ENCODE measurements at regions not wholly inside any gene's neighbourhood (a gene's known extent, or its start where the extent isn't known, plus 50 kb on each side); places are given as distances from the start of the nearest gene placed in this dataset.
"Not testable (repeated sequence)": the region's sequence is repeated elsewhere in the genome, so short reads cannot be mapped to it uniquely, and the experiment has no call there.

DNA sequence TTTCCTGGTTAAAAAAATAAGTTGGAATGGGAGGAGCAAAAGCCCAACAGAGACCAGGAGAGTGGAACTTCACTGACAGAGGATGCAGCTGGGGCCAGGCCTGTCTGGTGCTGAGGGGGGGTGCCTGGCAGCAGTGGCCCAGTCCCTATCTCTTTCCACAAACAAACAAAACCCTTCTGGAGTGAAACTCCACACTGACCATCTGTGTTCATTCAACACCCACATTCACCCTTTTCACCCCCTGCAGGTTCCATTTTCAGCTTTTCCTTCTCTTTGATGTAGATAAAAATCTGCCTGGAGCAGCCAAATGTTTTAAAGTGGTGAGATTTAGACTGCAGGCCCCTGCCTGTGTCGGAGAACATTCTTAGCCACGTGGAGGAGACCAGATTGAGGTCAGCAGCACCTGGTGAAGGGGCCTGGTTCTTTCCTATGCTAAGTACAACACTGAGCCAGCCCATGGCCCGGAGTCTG lies 161.4 kb upstream of the CDH11 start:
- no peak for DNase-seq

- no peak for DNase-seq
These were observed 159.7 kb upstream of the CDH11 start for GRCh38 chr16:65281586-65281985.

DNA sequence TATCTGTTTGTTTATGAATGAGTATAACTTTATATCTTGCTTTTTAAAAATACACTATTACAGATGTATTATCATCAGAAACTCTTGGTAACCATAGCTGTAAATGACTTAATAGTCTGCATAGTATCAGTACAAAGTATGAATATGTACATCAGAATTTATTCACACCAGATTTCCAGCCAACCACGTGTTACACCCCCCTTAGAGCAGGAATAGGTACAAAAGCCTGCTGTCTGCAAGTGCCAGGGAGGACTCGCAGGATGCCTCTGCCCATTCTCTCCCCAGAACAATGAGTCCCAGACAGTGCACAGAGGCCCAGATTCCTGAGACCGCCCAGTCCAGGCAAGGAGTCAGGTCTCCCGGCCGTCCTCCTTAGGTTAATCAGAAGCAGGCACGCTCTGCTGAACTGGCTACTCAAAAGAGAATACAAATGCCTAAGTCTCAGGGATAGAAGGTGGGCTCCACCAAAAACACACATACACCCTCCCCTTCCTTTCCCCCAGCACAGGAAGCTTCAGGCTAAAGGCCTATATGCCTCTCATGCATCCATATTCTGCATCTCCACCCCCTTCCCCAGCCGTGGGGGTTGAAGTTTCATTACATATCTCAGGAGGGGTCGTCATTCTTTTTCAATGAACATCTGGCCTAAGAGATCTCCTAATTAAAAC lies 159.1 kb upstream of the CDH11 start:
- no peak for DNase-seq

GRCh38 chr16:65279576-65279975 lies 157.7 kb upstream of the CDH11 start:
- DNase-seq, result no peak

GRCh38 chr16:65278874-65279273 lies 157.0 kb upstream of the CDH11 start:
- no peak for DNase-seq

GRCh38 chr16:65274566-65274965 lies 152.7 kb upstream of the CDH11 start:
- DNase-seq, result no peak

- DNase-seq, result no peak
These were observed 151.0 kb upstream of the CDH11 start for GRCh38 chr16:65272699-65273414.

GRCh38 chr16:65271996-65272395 lies 150.1 kb upstream of the CDH11 start:
- DNase-seq, result no peak

DNA sequence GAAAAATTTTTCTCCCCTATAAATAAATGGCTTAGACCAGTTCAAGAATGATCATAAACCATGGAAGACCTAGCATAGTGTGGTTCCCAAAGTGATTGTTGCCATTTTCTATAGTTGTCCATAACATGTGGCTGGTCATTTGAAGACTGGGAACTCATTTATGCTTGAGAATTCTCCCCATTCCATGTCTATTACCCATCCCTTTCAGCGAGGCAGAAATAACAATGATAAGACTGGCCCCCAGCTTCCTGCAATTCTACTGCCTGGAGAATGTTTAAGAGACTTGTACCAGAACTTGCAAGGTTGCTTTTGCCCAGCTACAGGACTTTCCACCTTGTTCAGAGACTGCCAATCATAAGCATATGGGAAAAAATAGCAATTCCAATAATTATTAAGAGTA lies 146.5 kb upstream of the CDH11 start:
- no peak for DNase-seq

GRCh38 chr16:65263896-65264295 lies 142.0 kb upstream of the CDH11 start:
- no peak for DNase-seq

DNA sequence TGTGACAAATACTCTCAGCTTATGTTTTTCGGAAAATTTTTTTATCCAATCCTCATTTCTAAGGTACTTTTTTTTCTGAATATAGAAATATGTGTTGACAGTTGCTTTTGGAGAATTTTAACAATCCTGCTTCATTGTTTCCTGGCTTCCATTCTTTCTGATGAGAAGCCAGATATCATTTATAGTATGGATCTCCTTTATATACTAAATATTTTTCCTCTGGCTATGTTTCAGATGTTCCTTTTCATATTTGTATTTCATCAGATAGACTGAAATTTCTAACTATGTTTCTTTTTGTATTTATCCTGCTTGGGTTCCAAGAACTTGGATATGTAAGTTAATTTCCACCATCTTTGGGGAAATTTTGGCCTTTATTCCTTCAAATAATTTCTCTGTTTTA lies 138.9 kb upstream of the CDH11 start:
- no peak for DNase-seq

DNA sequence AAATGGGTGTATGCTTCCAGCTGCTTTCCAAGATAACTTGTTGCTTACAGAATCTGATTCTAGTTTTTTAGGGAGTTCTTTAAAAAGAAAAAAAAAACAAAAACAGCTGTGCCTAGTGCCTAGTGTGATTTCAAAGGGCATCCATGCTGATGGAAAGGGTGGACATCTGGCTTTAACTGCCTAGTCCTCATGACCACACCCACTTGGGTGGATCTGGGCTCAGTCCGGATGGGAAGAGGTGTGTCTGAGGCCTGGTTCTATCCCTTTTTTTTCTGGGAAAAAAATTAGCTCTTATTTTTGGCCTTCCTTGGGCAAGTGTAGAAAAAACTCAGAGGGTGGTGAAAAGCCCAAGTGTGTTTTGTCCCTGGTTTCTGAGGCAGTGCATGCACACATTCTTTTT lies 132.3 kb upstream of the CDH11 start:
- DNase-seq, result no peak

DNA sequence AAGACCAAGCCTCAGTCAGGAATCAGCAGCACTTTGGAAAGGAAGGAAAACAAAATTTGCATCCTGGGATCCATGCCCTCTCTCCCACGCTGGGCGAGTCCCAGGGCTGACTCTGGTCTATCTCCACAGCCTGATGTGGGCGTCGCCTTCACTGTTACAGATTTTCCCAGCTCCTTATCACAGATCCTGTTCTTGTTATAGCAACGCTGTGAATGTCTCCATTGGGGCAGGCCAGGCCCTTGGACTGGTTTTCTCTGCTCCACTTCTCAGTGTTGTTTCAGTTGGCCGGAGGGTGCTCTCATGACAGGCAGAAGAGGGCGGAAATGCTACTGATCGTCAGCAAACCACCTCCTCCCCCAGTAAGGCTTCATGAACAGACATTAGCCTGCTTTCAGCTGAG lies 127.9 kb upstream of the CDH11 start:
- DNase-seq, result no peak

- no peak for DNase-seq
These were observed 122.9 kb upstream of the CDH11 start for GRCh38 chr16:65244787-65245186.

DNA sequence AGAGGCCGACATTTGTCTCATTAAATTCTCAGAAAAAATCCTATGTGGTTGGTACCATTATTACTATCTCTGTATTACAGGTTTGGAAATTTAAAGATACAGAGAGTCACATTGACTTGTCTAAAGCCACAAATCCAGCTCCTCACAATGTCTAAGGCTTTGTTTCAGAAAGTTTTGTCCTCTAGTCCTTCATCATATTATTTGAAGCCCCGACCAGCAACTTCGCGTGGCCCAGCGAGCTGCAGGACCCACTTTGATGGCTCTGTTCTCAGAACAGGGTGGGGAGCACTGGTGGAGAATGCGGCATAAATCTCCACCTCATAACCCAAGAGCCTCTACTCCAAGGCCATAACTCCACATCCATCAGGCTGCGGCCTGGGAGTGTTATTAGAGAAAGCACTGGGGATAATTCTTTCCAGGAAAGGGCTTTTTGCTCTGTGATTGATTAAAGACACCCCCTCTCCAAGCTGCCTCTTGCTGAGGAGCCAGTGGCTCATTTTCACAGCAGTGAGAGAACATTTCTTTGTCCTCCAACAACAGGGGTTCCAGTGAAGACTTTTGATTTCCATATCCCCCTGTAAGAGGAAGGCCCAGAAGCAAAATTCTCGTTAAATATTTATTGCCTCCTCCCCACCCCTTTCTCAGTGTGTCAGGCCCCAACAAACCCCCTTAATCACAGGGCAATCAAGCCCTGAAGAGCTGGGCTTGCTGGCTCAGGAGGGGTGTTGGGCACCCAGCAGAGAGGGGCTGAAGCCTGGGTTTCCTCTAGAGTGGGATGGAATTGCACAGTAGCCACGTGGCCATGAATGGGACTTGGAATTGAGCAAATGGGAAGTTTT lies 113.7 kb upstream of the CDH11 start:
- no peak for DNase-seq

DNA sequence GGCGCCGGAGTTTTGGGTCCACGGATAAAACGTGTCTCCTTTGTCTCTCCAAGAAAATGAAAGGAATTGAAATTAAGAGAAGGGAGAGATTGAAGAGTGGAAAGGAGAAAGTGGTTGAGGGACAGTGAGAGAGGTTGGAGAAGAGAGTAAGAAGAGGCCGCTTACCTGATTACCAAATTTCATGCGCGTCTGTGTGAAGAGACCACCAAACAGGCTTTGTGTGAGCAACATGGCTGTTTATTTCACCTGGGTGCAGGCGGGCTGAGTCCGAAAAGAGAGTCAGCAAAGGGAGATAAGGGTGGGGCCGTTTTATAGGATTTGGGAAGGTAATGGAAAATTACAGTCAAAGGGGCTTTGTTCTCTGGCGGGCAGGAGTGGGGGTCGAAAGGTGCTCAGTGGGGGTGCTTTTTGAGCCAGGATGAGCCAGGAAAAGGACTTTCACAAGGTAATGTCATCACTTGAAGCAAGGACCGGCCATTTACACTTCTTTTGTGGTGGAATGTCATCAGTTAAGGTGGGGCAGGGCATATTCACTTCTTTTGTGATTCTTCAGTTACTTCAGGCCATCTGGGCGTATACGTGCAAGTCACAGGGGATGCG lies 113.0 kb upstream of the CDH11 start:
- DNase-seq, result not testable (repeated sequence)

- DNase-seq, result no peak
These were observed 107.4 kb upstream of the CDH11 start for GRCh38 chr16:65229191-65229662.

GRCh38 chr16:65227150-65227835 lies 105.4 kb upstream of the CDH11 start:
- DNase-seq, result no peak

DNA sequence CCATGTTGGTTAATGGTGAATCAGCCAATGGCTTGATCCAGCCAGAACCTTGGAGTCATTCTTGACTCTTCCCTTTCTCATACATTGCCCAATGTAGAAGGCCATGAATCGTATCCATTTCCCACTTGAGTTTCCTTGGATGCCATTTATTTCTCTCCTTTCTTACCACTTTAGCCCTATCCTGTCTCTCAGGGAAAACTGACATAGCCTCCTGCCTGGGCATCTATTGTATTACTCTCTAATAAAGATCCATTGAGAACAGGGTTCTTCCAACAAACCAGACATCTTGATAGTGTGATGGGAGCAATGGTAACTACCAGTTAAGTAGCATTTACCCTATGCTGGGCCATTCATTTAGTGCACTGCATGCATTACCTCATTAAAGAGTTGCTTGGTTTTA lies 104.2 kb upstream of the CDH11 start:
- DNase-seq, result no peak

- no peak for DNase-seq
These were observed 103.6 kb upstream of the CDH11 start for GRCh38 chr16:65225488-65225887.

GRCh38 chr16:65224994-65225393 lies 103.1 kb upstream of the CDH11 start:
- no peak for DNase-seq

- no peak for DNase-seq
These were observed 102.6 kb upstream of the CDH11 start for GRCh38 chr16:65224471-65224870.

- no peak for DNase-seq
These were observed 101.5 kb upstream of the CDH11 start for GRCh38 chr16:65223335-65223734.
